ENCODE measurements at regions not wholly inside any gene's neighbourhood (a gene's known extent, or its start where the extent isn't known, plus 50 kb on each side); places are given as distances from the start of the nearest gene placed in this dataset.

DNA sequence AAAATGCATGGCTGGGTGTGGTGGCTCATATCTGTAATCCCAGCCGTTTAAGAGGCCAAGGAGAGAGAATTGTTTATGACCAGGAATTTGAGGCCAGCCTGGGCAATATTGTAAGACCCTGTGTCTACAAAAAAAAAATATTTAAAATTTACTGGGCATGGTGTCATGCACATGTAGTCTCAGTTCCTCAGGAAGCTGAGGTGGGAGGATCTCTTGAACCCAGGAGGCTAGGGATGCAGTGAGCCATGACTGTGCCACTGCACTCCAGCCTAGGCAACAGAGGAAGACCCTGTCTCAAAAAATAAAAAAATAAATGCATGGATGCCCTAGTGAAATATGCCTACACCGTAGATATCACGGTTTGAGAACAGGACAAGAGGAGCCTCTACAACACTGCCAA lies 1331.2 kb upstream of the B3GALT2 start:
- TF ChIP-seq, protein P1, sequence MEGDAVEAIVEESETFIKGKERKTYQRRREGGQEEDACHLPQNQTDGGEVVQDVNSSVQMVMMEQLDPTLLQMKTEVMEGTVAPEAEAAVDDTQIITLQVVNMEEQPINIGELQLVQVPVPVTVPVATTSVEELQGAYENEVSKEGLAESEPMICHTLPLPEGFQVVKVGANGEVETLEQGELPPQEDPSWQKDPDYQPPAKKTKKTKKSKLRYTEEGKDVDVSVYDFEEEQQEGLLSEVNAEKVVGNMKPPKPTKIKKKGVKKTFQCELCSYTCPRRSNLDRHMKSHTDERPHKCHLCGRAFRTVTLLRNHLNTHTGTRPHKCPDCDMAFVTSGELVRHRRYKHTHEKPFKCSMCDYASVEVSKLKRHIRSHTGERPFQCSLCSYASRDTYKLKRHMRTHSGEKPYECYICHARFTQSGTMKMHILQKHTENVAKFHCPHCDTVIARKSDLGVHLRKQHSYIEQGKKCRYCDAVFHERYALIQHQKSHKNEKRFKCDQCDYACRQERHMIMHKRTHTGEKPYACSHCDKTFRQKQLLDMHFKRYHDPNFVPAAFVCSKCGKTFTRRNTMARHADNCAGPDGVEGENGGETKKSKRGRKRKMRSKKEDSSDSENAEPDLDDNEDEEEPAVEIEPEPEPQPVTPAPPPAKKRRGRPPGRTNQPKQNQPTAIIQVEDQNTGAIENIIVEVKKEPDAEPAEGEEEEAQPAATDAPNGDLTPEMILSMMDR (conservative IDR thresholded peaks at IDR 0.05; ENCODE audit: low read length): no peak
- TF ChIP-seq EZH2phosphoT487 (IDR thresholded peaks at IDR 0.05; ENCODE audit: borderline replicate concordance, low read depth, low read length): no peak
